Upper lobe of right lung (tissue), 1 donor: ENCODE measurements at regions not wholly inside any gene's neighbourhood (a gene's known extent, or its start where the extent isn't known, plus 50 kb on each side); places are given as distances from the start of the nearest gene placed in this dataset.

ENCODE experiments used
- ATAC-seq: fragments of 200-7000 bp; cut with Tn5 transposase; one replicate; pipeline ENCODE4 v1.9.1; 2020; ENCODE audit warnings: mild to moderate bottlenecking, moderate library complexity
- DNase-seq: peaks from one replicate; pipeline ENCODE4 v3.0.0-alpha.2; 2020
- H3K27ac ChIP-seq: fragments of 200-600 bp; one replicate; pipeline ENCODE4 v1.8.0; 2022
- H3K27me3 ChIP-seq: fragments of 200-600 bp; one replicate; pipeline ENCODE4 v1.8.0; 2022; ENCODE audit warnings: mild to moderate bottlenecking
- H3K36me3 ChIP-seq: fragments of 200-600 bp; one replicate; pipeline ENCODE4 v1.8.0; 2022
- H3K4me1 ChIP-seq: fragments of 200-600 bp; one replicate; pipeline ENCODE4 v1.8.0; 2022
- H3K4me3 ChIP-seq: fragments of 200-600 bp; one replicate; pipeline ENCODE4 v1.8.0; 2022; ENCODE audit warnings: mild to moderate bottlenecking
- H3K9me3 ChIP-seq: fragments of 200-600 bp; one replicate; pipeline ENCODE4 v1.8.0; 2022
- CTCF ChIP-seq: fragments of 200-600 bp; IDR thresholded peaks from one replicate; pipeline ENCODE4 v1.8.0; 2022; ENCODE audit warnings: antibody characterized with exemption
- intact Hi-C: fragments of 100-400 bp; cut with DNase I; formaldehyde crosslinking; loops from one replicate; pipeline ENCODE4 v1.11.0; 2022
- donor health status: DM: no; HTN: yes; CAD: no; lungs with severe emphysema.

DNA sequence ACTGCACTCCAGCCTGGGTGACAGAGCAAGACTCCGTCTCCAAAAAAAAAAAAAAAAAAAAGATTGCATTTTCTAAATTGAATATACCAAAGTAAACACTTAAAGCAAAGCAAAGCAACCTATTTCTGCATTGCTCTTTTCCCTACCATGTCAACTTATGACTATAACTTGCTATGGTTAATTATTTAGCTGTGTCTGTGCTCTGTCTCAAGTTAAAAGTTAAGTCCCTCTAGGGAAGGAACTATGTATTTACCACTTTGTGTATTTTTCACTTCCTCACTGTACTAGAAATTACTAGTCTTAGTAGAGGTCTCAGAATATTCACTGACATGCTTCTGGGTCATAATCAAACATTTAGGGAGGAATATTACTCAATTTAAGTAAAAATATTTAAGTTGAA lies 711.7 kb upstream of the SOX9 start:
- TF ChIP-seq CTCF: no peak
- no peak for DNase-seq
- Histone ChIP-seq H3K4me3 (no peak overlapping the region), H3K4me1 (no peaks in the 10 kb centered on the region), H3K9me3 (no peaks in the 10 kb centered on the region), H3K36me3 (no peaks in the 10 kb centered on the region), H3K27me3 (no peaks in the 10 kb centered on the region), H3K27ac (no peak overlapping the region)
- intact Hi-C loops: no loop called here
- ATAC-seq: no peak

GRCh38 chr17:71409712-71410111 lies 711.1 kb upstream of the SOX9 start:
- TF ChIP-seq CTCF: no peak
- no peak for ATAC-seq
- Histone ChIP-seq H3K4me1 (no peaks in the 10 kb centered on the region), H3K4me3 (no peak overlapping the region), H3K9me3 (no peaks in the 10 kb centered on the region), H3K36me3 (no peaks in the 10 kb centered on the region), H3K27ac (no peak overlapping the region), H3K27me3 (no peaks in the 10 kb centered on the region)
- no peak for DNase-seq
- intact Hi-C loops: no loop called here

- intact Hi-C loops: no loop called here
Observed at GRCh38 chr17:71412803-71413202, 708.0 kb upstream of the SOX9 start.

GRCh38 chr17:71413935-71414334 lies 706.9 kb upstream of the SOX9 start:
- H3K4me3 ChIP-seq: no peak overlapping the region
- H3K36me3 ChIP-seq: no peaks in the 10 kb centered on the region
- ATAC-seq: no peak
- DNase-seq: no peak
- no peaks in the 10 kb centered on the region for H3K9me3 ChIP-seq
- TF ChIP-seq CTCF: no peak
- no peaks in the 10 kb centered on the region for H3K4me1 ChIP-seq
- intact Hi-C loops: no loop called here
- H3K27ac ChIP-seq: no peak overlapping the region
- no peaks in the 10 kb centered on the region for H3K27me3 ChIP-seq

More at GRCh38 chr17:71412803-71413202, 708.0 kb upstream of the SOX9 start:
- Histone ChIP-seq H3K27me3 (no peaks in the 10 kb centered on the region), H3K36me3 (no peaks in the 10 kb centered on the region), H3K27ac (no peak overlapping the region), H3K4me1 (no peaks in the 10 kb centered on the region), H3K9me3 (no peaks in the 10 kb centered on the region), H3K4me3 (no peak overlapping the region)
- no peak for TF ChIP-seq CTCF
- no peak for ATAC-seq
- DNase-seq: no peak

- intact Hi-C loops: no loop called here
- DNase-seq (no peak), ATAC-seq (no peak)
- Histone ChIP-seq H3K4me1 (no peaks in the 10 kb centered on the region), H3K27ac (no peak overlapping the region), H3K4me3 (no peak overlapping the region), H3K9me3 (no peaks in the 10 kb centered on the region), H3K27me3 (no peaks in the 10 kb centered on the region), H3K36me3 (no peaks in the 10 kb centered on the region)
- no peak for TF ChIP-seq CTCF
Observed at GRCh38 chr17:71417142-71417541, 703.7 kb upstream of the SOX9 start.

DNA sequence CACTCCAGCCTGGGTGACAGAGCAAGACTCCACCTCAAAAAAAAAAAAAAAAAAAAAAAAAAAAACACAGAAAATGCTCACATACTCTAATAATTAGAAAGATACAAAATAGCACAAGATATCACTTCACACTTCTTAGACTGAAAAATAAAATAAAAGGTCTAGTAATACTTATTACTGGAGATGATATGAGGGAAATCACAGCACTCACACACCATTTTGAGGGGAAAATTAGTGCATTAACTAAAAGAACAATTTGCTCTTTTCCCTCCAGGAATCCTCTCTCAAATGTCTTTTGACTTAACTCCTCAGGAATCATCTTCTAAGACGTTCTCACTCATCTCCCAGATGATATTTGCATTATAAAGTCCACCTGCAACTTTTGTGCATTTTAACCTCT lies 697.9 kb upstream of the SOX9 start:
- Histone ChIP-seq H3K4me3 (no peak overlapping the region), H3K36me3 (no peaks in the 10 kb centered on the region), H3K27ac (no peak overlapping the region), H3K9me3 (no peaks in the 10 kb centered on the region), H3K27me3 (no peaks in the 10 kb centered on the region), H3K4me1 (no peaks in the 10 kb centered on the region)
- intact Hi-C loops: no loop called here
- DNase-seq (no peak), ATAC-seq (no peak)
- no peak for TF ChIP-seq CTCF
